ENCODE measurements at regions not wholly inside any gene's neighbourhood (a gene's known extent, or its start where the extent isn't known, plus 50 kb on each side); places are given as distances from the start of the nearest gene placed in this dataset.
A peak's percentile ranks its signal among the peaks of the same experiment; 100 is the strongest.
"Not testable (repeated sequence)": the region's sequence is repeated elsewhere in the genome, so short reads cannot be mapped to it uniquely, and the experiment has no call there.

GRCh38 chr18:44342946-44343345 is 337.7 kb upstream of the SETBP1 start:
- DNase-seq (ENCODE audit: missing footprints) (no peak), ATAC-seq (no peak)
- intact Hi-C loops (cut with DNase I), result no loop called here

GRCh38 chr18:44343570-44343969 is 337.1 kb upstream of the SETBP1 start:
- intact Hi-C loops (cut with DNase I), result no loop called here
- ATAC-seq, result peak; percentile 62
- no peak for DNase-seq (ENCODE audit: missing footprints)

DNA sequence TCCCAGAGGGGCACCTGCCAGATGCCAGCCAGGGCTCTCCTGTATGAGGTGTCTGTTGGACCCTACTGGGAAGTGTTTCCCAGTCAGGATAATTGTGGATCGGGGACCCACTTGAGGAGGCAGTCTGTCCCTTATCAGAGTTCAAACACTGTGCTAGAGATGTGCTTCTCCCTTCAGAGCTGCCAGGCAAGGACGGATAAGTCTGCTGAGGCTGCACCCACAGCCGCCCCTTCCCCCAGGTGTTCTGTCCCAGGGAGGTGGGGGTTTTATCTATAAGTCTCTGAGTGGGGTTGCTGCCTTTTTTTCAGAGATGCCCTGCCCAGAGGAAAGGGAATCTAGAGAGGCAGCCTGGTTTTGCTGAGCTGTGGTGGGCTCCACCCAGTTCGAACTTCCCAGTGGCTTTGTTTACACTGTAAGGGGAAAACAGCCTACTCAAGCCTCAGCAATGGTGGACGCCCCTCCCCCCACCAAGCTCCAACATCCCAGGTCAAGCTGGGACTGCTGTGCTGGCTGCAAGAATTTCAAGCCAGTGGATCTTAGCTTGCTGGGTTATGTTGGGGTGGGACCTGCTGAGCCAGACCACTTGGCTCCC is 324.0 kb upstream of the SETBP1 start:
- ATAC-seq, result no peak
- intact Hi-C loops (cut with DNase I), result no loop called here
- no peak for DNase-seq (ENCODE audit: missing footprints)

- ATAC-seq, result no peak
- intact Hi-C loops (cut with DNase I), result no loop called here
- no peak for DNase-seq (ENCODE audit: missing footprints)
Measured at GRCh38 chr18:44358402-44358801, 322.3 kb upstream of the SETBP1 start.

DNA sequence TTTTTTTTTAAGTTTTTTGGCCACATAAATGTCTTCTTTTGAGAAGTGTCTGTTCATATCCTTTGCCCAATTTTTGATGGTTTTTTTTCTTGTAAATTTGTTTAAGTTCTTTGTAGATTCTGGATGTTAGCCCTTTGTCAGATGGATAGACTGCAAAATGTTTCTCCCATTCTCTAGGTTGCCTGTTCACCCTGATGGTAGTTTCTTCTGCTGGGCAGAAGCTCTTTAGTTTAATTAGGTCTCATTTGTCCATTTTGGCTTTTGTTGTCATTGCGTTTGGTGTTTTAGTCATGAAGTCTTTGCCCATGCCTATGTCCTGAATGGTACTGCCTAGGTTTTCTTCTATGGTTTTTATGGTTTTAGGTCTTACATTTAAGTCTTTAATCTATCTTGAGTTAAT is 320.9 kb upstream of the SETBP1 start:
- DNase-seq (ENCODE audit: missing footprints); intact Hi-C loops (cut with DNase I); ATAC-seq: not testable (repeated sequence)

GRCh38 chr18:44362213-44362612 is 318.5 kb upstream of the SETBP1 start:
- intact Hi-C loops (cut with DNase I); DNase-seq (ENCODE audit: missing footprints); ATAC-seq: not testable (repeated sequence)

- DNase-seq (ENCODE audit: missing footprints) (no peak), ATAC-seq (no peak)
- intact Hi-C loops (cut with DNase I), result no loop called here
Measured at GRCh38 chr18:44370861-44371260, 309.8 kb upstream of the SETBP1 start.

DNA sequence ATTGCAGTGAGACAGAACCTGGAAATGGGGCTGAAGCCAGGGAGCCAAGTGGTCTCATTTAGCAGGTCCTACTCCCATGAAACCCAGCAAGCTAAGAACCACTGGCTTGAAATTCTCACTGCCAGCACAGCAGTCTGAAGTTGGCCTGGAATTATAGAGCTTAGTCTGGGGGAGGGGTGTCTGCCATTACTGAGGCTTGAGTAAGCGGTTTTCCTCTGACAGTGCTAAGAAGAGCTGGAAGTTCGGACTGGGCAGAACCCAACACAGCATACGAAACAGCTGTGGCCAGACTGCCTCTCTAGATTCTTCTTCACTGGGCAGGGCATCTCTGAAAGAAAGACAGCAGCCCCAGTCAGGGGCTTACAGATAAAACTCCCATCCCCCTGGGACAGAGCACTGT is 305.7 kb upstream of the SETBP1 start:
- ATAC-seq (no peak), DNase-seq (ENCODE audit: missing footprints) (no peak)
- intact Hi-C loops (cut with DNase I), result no loop called here

GRCh38 chr18:44386401-44386800 is 294.3 kb upstream of the SETBP1 start:
- intact Hi-C loops (cut with DNase I), result no loop called here
- DNase-seq (ENCODE audit: missing footprints) (no peak), ATAC-seq (no peak)

GRCh38 chr18:44388329-44388728 is 292.4 kb upstream of the SETBP1 start:
- ATAC-seq (no peak), DNase-seq (ENCODE audit: missing footprints) (no peak)
- intact Hi-C loops (cut with DNase I), result no loop called here

DNA sequence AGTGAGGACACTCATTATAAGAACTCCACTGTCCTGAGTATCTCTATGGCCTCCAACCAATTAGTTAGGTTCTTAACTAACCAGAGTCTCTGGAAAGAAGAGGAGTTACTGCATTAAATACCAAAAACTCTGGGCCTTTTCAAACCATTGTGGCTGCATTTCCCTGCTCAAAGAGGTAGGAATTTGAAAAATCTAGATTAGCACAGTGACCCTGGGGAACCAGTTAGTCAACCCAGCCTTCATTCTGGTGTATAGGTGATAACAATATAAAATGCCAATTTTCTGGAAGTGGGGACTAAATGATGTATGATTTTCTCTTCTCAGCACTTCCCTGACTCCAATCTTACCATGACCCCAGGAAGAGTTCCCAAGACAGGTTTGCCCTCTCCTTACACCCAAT is 287.8 kb upstream of the SETBP1 start:
- intact Hi-C loops (cut with DNase I), result no loop called here
- DNase-seq (ENCODE audit: missing footprints) (no peak), ATAC-seq (no peak)

- intact Hi-C loops (cut with DNase I), result no loop called here
- ATAC-seq (no peak), DNase-seq (ENCODE audit: missing footprints) (no peak)
Measured at GRCh38 chr18:44393406-44393805, 287.3 kb upstream of the SETBP1 start.

DNA sequence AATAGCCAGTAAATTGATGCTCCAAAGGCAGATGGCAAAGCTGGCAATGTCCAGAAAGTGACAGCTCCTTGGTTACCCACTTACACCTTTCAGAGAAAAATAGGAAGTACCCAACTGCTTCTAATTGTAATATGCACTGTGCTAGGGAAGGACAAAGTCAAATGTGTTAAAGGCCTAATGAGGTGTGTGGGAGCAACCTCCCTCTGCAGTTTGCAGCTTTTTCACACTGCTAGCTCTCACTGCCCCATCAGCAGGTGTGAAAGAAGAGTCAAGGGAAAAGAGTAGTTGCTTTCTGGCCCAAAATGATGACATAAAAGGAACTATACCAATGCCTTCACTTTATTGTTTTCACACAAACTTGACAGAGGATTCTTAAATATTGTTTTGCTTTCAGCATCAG is 284.1 kb upstream of the SETBP1 start:
- DNase-seq (ENCODE audit: missing footprints), result no peak
- intact Hi-C loops (cut with DNase I), result no loop called here
- ATAC-seq, result no peak

DNA sequence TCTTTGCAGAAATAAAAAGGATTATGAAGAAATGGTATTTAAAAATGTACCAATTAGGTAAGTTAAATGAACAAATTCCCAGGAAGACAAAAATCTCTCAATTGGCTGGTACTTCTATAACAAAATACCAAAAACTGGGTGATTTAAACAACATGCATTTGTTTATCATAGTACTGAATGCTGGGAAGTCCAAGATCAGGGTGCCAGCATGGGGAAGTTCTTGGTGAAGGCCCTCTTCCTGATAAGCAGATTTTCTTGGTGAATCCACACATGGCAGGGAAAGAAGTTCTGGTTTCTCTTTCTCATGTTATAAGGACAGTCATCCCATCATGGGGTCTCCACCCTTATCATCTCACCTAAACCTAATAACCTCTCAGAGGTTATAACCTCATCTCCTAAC is 271.6 kb upstream of the SETBP1 start:
- intact Hi-C loops (cut with DNase I), result no loop called here
- DNase-seq (ENCODE audit: missing footprints) (no peak), ATAC-seq (no peak)

DNA sequence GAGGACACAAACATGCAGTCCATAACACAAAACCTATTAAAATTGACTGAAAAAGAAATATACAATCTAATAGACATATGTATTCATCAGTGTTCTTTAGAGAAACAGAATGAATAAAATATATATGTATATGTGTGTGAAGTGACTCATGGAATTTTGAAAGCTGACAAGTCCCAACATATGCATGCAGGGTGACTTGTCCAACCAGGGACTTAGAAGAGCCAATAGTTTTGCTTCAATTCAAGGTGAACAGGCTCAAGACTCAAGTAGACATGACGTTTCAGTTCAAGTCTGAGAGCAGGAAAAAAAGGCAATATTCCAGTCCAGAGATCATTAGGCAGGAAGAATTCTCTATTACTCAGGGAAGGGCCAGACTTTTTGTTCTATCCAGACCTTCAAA is 271.2 kb upstream of the SETBP1 start:
- intact Hi-C loops (cut with DNase I), result no loop called here
- no peak for DNase-seq (ENCODE audit: missing footprints)

DNA sequence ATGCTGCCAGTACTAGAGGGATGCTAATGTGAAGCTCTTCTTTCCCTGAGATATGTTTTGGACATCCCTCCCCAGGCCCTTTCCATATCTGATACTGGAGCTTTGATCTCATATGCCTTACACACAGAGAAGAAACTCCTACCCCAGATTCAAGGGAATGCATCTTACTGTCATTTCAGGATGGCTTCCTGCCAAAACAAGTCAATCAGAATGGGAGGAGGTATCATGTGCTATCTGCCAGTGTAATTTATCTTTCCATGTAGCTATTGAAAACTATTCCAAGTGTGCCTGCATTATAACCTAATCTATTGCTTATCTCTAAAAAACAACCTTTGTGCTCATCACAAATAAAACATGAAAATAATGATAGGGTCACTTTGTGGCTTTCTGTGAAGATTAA is 269.9 kb upstream of the SETBP1 start:
- intact Hi-C loops (cut with DNase I), result no loop called here
- DNase-seq (ENCODE audit: missing footprints), result no peak
- no peak for ATAC-seq

More for the DNA sequence above, 271.2 kb upstream of the SETBP1 start:
- ATAC-seq, result no peak

- DNase-seq (ENCODE audit: missing footprints) (no peak), ATAC-seq (no peak)
- intact Hi-C loops (cut with DNase I), result no loop called here
Measured at GRCh38 chr18:44411262-44411905, 269.3 kb upstream of the SETBP1 start.

GRCh38 chr18:44411976-44412375 is 268.7 kb upstream of the SETBP1 start:
- ATAC-seq, result no peak
- intact Hi-C loops (cut with DNase I), result no loop called here

GRCh38 chr18:44423814-44424644 is 256.7 kb upstream of the SETBP1 start:
- intact Hi-C loops (cut with DNase I), result no loop called here
- DNase-seq (ENCODE audit: missing footprints) (no peak), ATAC-seq (no peak)

More at GRCh38 chr18:44411976-44412375, 268.7 kb upstream of the SETBP1 start:
- no peak for DNase-seq (ENCODE audit: missing footprints)

DNA sequence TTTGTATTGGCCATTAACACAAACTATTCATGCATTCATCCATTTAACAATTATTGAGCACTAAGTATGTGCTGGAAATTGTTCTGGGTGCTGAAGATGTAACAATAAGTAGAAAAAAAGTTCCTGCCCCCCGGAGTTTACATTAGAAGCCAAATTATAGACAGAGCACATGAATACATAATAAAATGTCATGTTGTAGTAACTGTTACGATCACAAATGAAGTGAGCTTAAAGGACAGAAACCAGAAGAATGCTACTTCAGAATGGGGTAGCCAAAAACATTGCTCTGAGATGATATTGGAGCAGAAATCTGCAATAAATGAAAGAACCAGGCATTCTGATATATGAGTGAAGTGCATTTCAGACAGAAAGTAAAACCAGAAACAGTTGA is 256.0 kb upstream of the SETBP1 start:
- intact Hi-C loops (cut with DNase I), result no loop called here
- no peak for DNase-seq (ENCODE audit: missing footprints)
- ATAC-seq, result no peak
